Natural killer cell (primary cell): ENCODE measurements at regions not wholly inside any gene's neighbourhood (a gene's known extent, or its start where the extent isn't known, plus 50 kb on each side); places are given as distances from the start of the nearest gene placed in this dataset.

Experiments used
- ATAC-seq, 3 donors: fragments of 150-1000 bp in 2 of 3; fragments of 200-7000 bp in 1 of 3; cut with Tn5 transposase; 1 replicate in 1 of 3; 2 replicates in 2 of 3; pipeline ENCODE4 v1.10.0; 2021; ENCODE audit warnings: mild to moderate bottlenecking in 2 of 3, moderate library complexity in 2 of 3
- DNase-seq, 2 donors: peaks; one replicate each; pipeline versions ENCODE4 v3.0.0 to v3.0.0-alpha.2; 2013 to 2021; ENCODE audit warnings: mixed read lengths in 1 of 2
- H3K27ac ChIP-seq: one replicate; pipeline ENCODE4 v1.5.1; 2013; ENCODE audit warnings: mild to moderate bottlenecking, low read length
- H3K27me3 ChIP-seq: one replicate; pipeline ENCODE4 v1.6.1; 2013; ENCODE audit warnings: low read length; ENCODE audit not compliant: control insufficient read depth, insufficient read depth
- H3K36me3 ChIP-seq: one replicate; pipeline ENCODE4 v1.6.1; 2013; ENCODE audit warnings: low read length; ENCODE audit not compliant: control insufficient read depth, insufficient read depth
- H3K4me1 ChIP-seq: one replicate; pipeline ENCODE4 v1.6.1; 2013; ENCODE audit warnings: low read length; ENCODE audit not compliant: control insufficient read depth, insufficient read depth
- H3K4me3 ChIP-seq: one replicate; pipeline ENCODE4 v1.5.1; 2013; ENCODE audit warnings: low read length
- H3K9me3 ChIP-seq: one replicate; pipeline ENCODE4 v1.6.1; 2013; ENCODE audit warnings: low read length; ENCODE audit not compliant: control insufficient read depth, insufficient read depth
- H3K27ac Mint-ChIP-seq, 2 donors: one replicate each; pipeline ENCODE4 v1.8.0; 2022; ENCODE audit warnings: mild to moderate bottlenecking in 2 of 2, mixed read lengths in 2 of 2, moderate library complexity in 1 of 2
- H3K27me3 Mint-ChIP-seq, 2 donors: one replicate each; pipeline ENCODE4 v1.8.0; 2022; ENCODE audit warnings: low read depth in 2 of 2, mixed read lengths in 2 of 2
- H3K36me3 Mint-ChIP-seq: one replicate; pipeline ENCODE4 v1.8.0; 2022; ENCODE audit warnings: mixed read lengths
- H3K4me1 Mint-ChIP-seq, 2 donors: one replicate each; pipeline ENCODE4 v1.8.0; 2022; ENCODE audit warnings: mixed read lengths in 2 of 2
- H3K4me3 Mint-ChIP-seq: one replicate; pipeline ENCODE4 v1.8.0; 2022; ENCODE audit warnings: mild to moderate bottlenecking, moderate library complexity, mixed read lengths
- H3K9me3 Mint-ChIP-seq, 2 donors: one replicate each; pipeline ENCODE4 v1.8.0; 2022; ENCODE audit warnings: mixed read lengths in 2 of 2
- CTCF ChIP-seq: fragments of 200-600 bp; IDR thresholded peaks from one replicate; pipeline ENCODE4 v1.8.0; 2022; ENCODE audit warnings: antibody characterized with exemption
- WGBS: methylation state at CpG from one replicate; pipeline ENCODE4 v1.1.7; 2013; ENCODE audit warnings: missing lambda C conversion rate; ENCODE audit not compliant: insufficient coverage; 5-methylcytosine and 5-hydroxymethylcytosine counted together
- intact Hi-C: fragments of 100-400 bp; cut with micrococcal nuclease; formaldehyde crosslinking; loops from one replicate; pipeline ENCODE4 v1.14.2; 2022

DNA sequence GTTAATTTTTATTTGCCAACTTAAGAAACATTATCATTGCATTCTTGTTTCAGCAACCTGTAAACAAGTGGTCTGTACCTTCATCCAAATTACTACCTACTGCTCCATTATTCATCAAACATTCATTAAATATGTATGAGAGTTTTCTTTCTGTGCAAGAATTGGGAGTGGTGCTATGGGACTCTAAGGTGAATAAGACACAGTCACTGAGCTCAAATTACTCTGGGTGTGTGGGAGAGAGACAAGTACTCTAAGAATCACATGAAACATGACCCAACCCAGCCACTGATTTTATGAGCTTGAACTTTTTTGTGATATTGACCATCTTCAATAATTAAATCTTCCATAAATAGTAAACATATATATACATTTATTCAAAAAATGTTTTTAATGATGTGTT is 227.2 kb upstream of the TP63 start:
- H3K27me3 ChIP-seq: no peaks in the 10 kb centered on the region
- no peak for ATAC-seq
- H3K27ac Mint-ChIP-seq: no peak overlapping the region
- H3K4me3 ChIP-seq: no peak overlapping the region
- H3K4me3 Mint-ChIP-seq: no peak overlapping the region
- H3K4me1 Mint-ChIP-seq: no peaks in the 10 kb centered on the region
- no peak for TF ChIP-seq CTCF
- no peaks in the 10 kb centered on the region for H3K36me3 ChIP-seq
- H3K36me3 Mint-ChIP-seq: no peaks in the 10 kb centered on the region
- DNase-seq: no peak
- no peaks in the 10 kb centered on the region for H3K9me3 ChIP-seq
- no peak overlapping the region for H3K27ac ChIP-seq
- no peaks in the 10 kb centered on the region for H3K9me3 Mint-ChIP-seq
- H3K4me1 ChIP-seq: no peaks in the 10 kb centered on the region
- intact Hi-C loops: no loop called here
- H3K27me3 Mint-ChIP-seq: no peaks in the 10 kb centered on the region

DNA sequence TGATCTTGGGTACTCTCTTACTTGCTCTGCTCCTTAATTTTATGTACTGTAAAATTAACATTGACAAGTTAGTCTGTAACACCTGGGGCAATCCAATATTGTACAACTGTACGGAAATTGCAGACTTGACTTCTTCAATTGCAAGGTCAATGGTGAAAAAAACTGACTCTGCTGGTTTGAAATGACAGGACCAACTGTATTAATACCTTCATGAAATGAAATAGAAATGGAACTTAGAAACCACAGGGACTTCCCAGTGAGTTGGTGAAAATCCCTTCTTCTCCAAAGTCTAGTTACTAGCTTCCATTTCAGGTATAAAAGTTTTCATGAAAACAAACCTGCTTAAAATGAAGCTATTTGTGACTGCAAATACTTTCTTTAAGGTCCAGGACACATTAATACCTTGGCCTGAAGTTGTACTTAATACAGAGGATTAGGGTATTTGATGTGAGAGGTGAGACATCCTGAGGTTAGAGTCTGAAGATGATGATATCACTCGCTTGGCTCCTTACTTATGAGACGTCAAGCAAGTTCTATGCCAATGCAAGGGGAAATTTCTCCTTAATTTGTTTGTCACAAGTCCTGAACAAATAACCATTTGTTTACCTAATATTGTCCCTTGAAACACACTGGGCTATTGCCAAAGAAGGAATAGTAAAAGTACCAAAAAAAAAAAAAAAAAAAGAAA is 226.2 kb upstream of the TP63 start:
- H3K4me3 Mint-ChIP-seq: no peak overlapping the region
- Histone ChIP-seq H3K4me3 (no peak overlapping the region), H3K36me3 (no peaks in the 10 kb centered on the region), H3K4me1 (no peaks in the 10 kb centered on the region), H3K27me3 (no peaks in the 10 kb centered on the region), H3K9me3 (no peaks in the 10 kb centered on the region), H3K27ac (no peak overlapping the region)
- no peak for TF ChIP-seq CTCF
- no peaks in the 10 kb centered on the region for H3K9me3 Mint-ChIP-seq
- no peak for ATAC-seq
- H3K36me3 Mint-ChIP-seq: no peaks in the 10 kb centered on the region
- H3K27ac Mint-ChIP-seq: no peak overlapping the region
- intact Hi-C loops: no loop called here
- no peaks in the 10 kb centered on the region for H3K4me1 Mint-ChIP-seq
- no peak for DNase-seq
- 77% methylated on average over 3 of the region's 3 CpGs for WGBS
- H3K27me3 Mint-ChIP-seq: no peaks in the 10 kb centered on the region

DNA sequence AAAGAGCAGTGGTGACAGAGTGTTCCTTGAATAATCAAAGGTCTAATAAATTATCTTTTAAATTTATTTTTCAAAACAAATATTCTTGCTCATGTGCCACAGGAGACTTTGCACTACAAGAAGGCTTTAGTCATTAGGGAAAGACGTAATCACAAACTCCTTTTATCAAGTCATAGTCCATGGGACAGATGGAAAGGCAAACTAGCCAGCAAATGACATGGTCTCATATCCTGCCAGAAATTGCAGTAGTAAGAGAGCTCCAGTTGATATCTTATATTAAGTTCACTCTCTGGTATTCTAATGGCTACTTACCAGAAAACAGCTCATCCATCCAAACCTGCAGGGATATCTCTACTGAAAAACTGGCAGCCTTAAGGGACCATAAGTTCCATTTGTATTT is 225.0 kb upstream of the TP63 start:
- Histone ChIP-seq H3K4me3 (no peak overlapping the region), H3K27ac (no peak overlapping the region), H3K27me3 (no peaks in the 10 kb centered on the region), H3K9me3 (no peaks in the 10 kb centered on the region), H3K36me3 (no peaks in the 10 kb centered on the region), H3K4me1 (no peaks in the 10 kb centered on the region)
- no peak overlapping the region for H3K4me3 Mint-ChIP-seq
- 100% methylated on average over 1 of the region's 1 CpG for WGBS
- peaks cover 0 to 5% of the 10 kb centered on the region in 2 donors for H3K27me3 Mint-ChIP-seq
- DNase-seq: no peak
- intact Hi-C loops: no loop called here
- no peaks in the 10 kb centered on the region for H3K4me1 Mint-ChIP-seq
- H3K36me3 Mint-ChIP-seq: no peaks in the 10 kb centered on the region
- no peak overlapping the region for H3K27ac Mint-ChIP-seq
- peaks cover 0 to 2% of the 10 kb centered on the region in 2 donors for H3K9me3 Mint-ChIP-seq
- no peak for TF ChIP-seq CTCF
- ATAC-seq: no peak

- Histone ChIP-seq H3K4me1 (no peaks in the 10 kb centered on the region), H3K9me3 (no peaks in the 10 kb centered on the region), H3K36me3 (no peaks in the 10 kb centered on the region), H3K4me3 (no peak overlapping the region), H3K27ac (no peak overlapping the region), H3K27me3 (no peaks in the 10 kb centered on the region)
- ATAC-seq (no peak), DNase-seq (no peak)
- TF ChIP-seq CTCF: no peak
- 100% methylated on average over 1 of the region's 1 CpG for WGBS
- intact Hi-C loops: no loop called here
- H3K4me3 Mint-ChIP-seq: no peak overlapping the region
- peaks cover 0 to 14% of the 10 kb centered on the region in 2 donors for H3K27me3 Mint-ChIP-seq
- no peaks in the 10 kb centered on the region for H3K4me1 Mint-ChIP-seq
- H3K9me3 Mint-ChIP-seq: peaks cover 0 to 2% of the 10 kb centered on the region in 2 donors
- no peaks in the 10 kb centered on the region for H3K36me3 Mint-ChIP-seq
- H3K27ac Mint-ChIP-seq: no peak overlapping the region
These were observed 220.7 kb upstream of the TP63 start for GRCh38 chr3:189410522-189410921.
